Mucosa of rectum (tissue), 2 donors: ENCODE measurements at regions not wholly inside any gene's neighbourhood (a gene's known extent, or its start where the extent isn't known, plus 50 kb on each side); places are given as distances from the start of the nearest gene placed in this dataset.

Source experiments
- H3K27ac ChIP-seq, 2 donors: one replicate each; pipeline ENCODE4 v1.7.0; 2013; ENCODE audit warnings: inconsistent platforms in 2 of 2, low read depth in 2 of 2, low read length in 2 of 2
- H3K27me3 ChIP-seq, 2 donors: one replicate each; pipeline ENCODE4 v1.7.0; 2013; ENCODE audit warnings: low read length in 2 of 2; ENCODE audit not compliant: control insufficient read depth in 2 of 2, insufficient read depth in 2 of 2
- H3K36me3 ChIP-seq, 2 donors: one replicate each; pipeline ENCODE4 v1.7.0; 2013; ENCODE audit warnings: low read length in 2 of 2; ENCODE audit not compliant: control insufficient read depth in 2 of 2, insufficient read depth in 2 of 2
- H3K4me1 ChIP-seq, 2 donors: one replicate each; pipeline ENCODE4 v1.7.0; 2013; ENCODE audit warnings: low read length in 2 of 2, mild to moderate bottlenecking in 1 of 2; ENCODE audit not compliant: control insufficient read depth in 2 of 2, insufficient read depth in 2 of 2
- H3K4me3 ChIP-seq, 2 donors: one replicate each; pipeline ENCODE4 v1.7.0; 2013; ENCODE audit warnings: low read length in 2 of 2
- H3K9ac ChIP-seq, 2 donors: one replicate each; pipeline ENCODE4 v1.7.0; 2013; ENCODE audit warnings: low read length in 2 of 2, low read depth in 1 of 2, mild to moderate bottlenecking in 1 of 2
- H3K9me3 ChIP-seq, 2 donors: one replicate each; pipeline ENCODE4 v1.7.0; 2013; ENCODE audit warnings: low read length in 2 of 2; ENCODE audit not compliant: control insufficient read depth in 2 of 2
- donor health status: healthy.
- donor health status: Normal muscosa, but diverticular disease.

GRCh38 chr11:115590254-115590653 is 86.0 kb upstream of the CADM1 start:
- H3K4me1 ChIP-seq = no peaks in the 10 kb centered on the region
- H3K36me3 ChIP-seq = no peaks in the 10 kb centered on the region
- H3K27ac ChIP-seq = no peak overlapping the region
- H3K27me3 ChIP-seq = no peaks in the 10 kb centered on the region
- H3K9ac ChIP-seq = no peak overlapping the region
- no peak overlapping the region for H3K4me3 ChIP-seq
- no peaks in the 10 kb centered on the region for H3K9me3 ChIP-seq

DNA sequence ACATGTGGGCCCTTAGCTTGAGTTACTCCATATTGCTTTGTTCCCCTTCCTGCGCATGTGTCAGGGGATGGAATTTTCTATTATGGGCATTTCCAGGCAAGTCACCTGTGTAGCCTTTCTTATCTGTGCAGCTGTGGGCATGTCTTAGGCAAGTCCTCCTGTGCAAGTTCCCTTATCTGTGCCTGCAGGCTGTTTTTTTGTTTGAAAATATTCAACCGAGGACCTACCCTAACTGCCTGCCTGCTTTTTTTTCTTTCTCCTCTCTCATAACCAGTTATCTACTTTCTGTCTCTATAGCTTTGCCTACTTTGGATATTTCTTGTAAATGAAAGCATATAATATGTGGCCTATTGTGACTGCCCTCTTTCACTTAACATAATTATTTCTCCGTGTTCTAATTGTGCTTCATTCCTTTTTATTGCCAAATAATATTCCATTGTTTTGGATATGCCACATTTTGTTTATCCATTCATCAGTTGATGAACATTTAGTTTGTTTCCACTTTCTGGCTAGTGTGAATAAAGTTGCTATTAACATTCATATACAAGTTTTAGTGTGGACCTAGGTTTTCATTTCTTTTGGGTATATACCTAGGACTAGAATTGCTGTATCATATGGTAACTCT is 83.6 kb upstream of the CADM1 start:
- Histone ChIP-seq H3K36me3 (no peaks in the 10 kb centered on the region), H3K27ac (no peak overlapping the region), H3K4me3 (no peak overlapping the region), H3K27me3 (no peaks in the 10 kb centered on the region), H3K4me1 (no peaks in the 10 kb centered on the region), H3K9me3 (no peaks in the 10 kb centered on the region), H3K9ac (no peak overlapping the region)

DNA sequence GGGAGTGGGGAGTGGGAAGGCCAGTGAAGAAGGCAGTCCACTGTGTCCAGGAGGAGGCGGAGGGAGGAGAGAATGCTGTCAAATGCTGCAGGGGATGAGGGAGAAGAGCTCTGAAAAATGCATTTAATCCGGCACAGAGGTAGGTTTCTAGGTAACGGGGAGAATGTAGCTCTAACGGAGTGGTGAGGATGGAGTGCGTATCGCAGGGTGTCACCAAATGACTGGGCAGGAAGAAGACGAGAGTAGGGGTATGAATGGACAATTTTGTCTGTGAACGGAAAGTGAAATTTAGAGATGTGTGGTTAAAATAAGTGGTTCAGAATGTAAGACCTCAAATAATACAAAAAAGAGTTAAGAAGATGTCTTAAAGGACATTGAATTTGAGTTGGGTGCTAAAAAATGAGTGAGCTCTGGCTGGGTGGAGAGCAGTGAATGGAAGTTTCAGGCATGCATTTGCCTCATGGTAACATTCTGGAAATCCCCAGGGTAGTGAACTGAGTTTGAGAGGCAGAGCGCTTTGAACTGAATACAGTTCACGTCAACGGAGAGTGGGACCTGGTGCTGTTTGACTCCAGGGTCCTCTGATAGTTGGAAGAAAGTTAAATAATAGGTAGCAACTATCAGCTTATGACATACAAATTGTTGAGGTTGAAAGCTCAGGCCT is 81.3 kb upstream of the CADM1 start:
- no peak overlapping the region for H3K27ac ChIP-seq
- no peaks in the 10 kb centered on the region for H3K36me3 ChIP-seq
- H3K4me1 ChIP-seq = peaks cover 0 to 3% of the 10 kb centered on the region in 2 donors
- H3K4me3 ChIP-seq = no peak overlapping the region
- no peaks in the 10 kb centered on the region for H3K27me3 ChIP-seq
- no peaks in the 10 kb centered on the region for H3K9me3 ChIP-seq
- no peak overlapping the region for H3K9ac ChIP-seq

DNA sequence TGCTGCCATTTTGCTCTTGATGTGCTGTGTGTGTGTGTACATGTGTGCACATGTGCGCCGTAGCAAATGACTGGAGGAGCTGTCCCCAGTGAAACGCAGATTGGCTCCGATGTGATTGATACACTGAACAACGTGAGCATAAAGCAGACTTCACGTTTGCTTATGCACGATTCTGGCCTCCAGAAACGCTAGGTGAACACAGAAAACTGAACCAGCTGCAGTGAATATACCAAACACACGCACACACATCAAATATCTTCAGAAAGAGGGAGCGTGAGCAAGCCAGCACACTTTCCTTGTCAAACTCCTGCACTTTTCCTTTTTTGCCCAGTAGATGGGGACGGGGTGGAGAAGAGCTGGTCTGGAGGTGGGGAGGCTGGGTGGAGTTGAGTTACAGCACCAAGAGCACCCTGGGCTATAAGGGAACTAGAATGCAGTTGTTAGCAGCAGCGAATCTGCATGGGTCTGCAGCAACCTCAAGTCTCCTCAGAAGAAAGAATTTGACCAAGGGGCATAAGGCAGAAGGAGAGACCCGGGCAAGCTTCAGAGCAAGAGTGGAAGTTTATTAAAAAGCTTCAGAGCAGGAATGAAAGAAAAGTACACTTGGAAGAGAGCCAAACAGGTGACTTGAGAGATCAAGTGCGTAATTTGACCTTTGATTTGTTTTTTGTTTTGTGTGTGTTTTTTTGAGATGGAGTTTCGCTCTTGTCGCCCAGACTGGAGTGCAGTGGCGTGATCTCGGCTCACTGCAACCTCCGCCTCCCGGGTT is 77.8 kb upstream of the CADM1 start:
- Histone ChIP-seq H3K9me3 (no peaks in the 10 kb centered on the region), H3K4me3 (no peak overlapping the region), H3K27me3 (no peaks in the 10 kb centered on the region), H3K4me1 (peaks cover 0 to 3% of the 10 kb centered on the region in 2 donors), H3K9ac (no peak overlapping the region), H3K36me3 (no peaks in the 10 kb centered on the region), H3K27ac (no peak overlapping the region)

DNA sequence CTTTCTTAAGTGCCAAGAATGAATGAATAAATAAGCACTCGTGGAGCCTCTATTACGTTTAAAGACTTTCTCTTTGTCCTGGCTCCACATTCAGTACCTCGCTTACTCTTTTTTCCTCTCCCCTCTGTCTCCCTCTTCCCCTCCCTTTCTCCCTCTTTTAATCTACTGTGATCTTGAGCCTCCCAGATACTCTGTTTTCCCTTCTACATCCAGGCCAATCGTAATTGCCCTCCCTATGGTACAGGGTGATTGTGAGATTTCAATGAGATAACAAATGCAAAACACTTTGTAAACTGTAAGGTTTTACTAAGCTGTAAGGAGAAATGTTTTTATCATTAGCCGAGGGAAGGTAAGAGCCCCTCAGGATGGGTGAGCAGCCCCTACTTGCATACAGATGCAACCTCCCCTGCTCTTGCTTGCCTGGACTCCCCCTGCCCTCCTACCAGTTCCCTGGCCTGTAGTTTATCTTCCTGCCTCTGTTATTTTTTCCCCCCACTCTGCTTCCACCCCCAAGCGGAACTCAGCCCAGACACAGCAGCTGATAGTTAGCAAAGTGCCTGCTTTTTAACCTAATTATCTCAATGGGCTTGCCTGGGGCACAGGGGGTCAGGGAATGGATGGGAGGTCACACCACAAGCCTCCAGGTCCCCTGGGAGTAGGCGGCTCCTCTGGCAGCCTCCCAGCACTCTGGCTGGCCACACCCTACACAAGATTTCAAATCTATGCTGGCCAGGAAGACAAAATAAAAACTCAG is 76.9 kb upstream of the CADM1 start:
- no peaks in the 10 kb centered on the region for H3K36me3 ChIP-seq
- peaks cover 0 to 3% of the 10 kb centered on the region in 2 donors for H3K4me1 ChIP-seq
- H3K9ac ChIP-seq = no peak overlapping the region
- no peaks in the 10 kb centered on the region for H3K9me3 ChIP-seq
- no peak overlapping the region for H3K4me3 ChIP-seq
- peaks cover 0 to 1% of the 10 kb centered on the region in 2 donors for H3K27me3 ChIP-seq
- H3K27ac ChIP-seq = no peak overlapping the region

- H3K4me1 ChIP-seq = peaks cover 0 to 3% of the 10 kb centered on the region in 2 donors
- H3K27me3 ChIP-seq = peaks cover 0 to 2% of the 10 kb centered on the region in 2 donors
- no peaks in the 10 kb centered on the region for H3K36me3 ChIP-seq
- H3K9me3 ChIP-seq = no peaks in the 10 kb centered on the region
- H3K27ac ChIP-seq = no peak overlapping the region
- no peak overlapping the region for H3K9ac ChIP-seq
- H3K4me3 ChIP-seq = no peak overlapping the region
These were observed 76.2 kb upstream of the CADM1 start for GRCh38 chr11:115580416-115580815.

DNA sequence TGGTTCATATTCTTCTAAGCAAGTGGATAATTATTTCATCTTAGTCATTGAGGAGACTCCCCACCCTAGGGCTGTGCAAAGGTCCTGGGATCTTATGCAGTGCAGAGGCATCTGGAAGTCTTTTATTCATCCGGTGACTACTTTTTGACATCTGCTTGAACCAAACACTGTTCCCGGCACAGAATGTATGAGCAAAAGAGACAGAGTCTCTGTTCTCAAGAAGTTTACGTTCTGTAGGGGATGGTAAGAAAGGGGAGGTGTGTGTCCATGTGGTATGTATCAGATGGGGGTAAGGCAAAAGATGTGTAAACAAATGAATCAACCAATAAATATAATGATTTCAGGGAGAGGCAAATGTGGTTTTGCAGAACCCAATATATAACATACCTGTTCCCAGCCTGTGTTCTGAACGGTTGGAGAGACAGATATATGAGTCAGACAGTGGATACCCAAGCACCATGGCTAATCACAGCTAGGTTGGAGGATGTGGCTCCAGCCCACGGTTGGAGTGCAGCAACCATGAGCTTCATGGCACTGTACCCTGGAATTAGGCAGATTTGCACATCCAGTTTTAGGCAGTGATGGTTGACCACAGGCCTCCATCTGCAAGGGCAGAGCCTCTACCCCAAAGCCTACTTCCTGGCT is 75.1 kb upstream of the CADM1 start:
- Histone ChIP-seq H3K4me3 (no peak overlapping the region), H3K36me3 (no peaks in the 10 kb centered on the region), H3K4me1 (peaks cover 0 to 3% of the 10 kb centered on the region in 2 donors), H3K27me3 (peaks cover 0 to 2% of the 10 kb centered on the region in 2 donors), H3K9me3 (no peaks in the 10 kb centered on the region), H3K27ac (no peak overlapping the region), H3K9ac (no peak overlapping the region)

- no peaks in the 10 kb centered on the region for H3K36me3 ChIP-seq
- no peak overlapping the region for H3K27ac ChIP-seq
- no peak overlapping the region for H3K4me3 ChIP-seq
- H3K9ac ChIP-seq = no peak overlapping the region
- no peaks in the 10 kb centered on the region for H3K9me3 ChIP-seq
- peaks cover 0 to 2% of the 10 kb centered on the region in 2 donors for H3K27me3 ChIP-seq
- peaks cover 0 to 3% of the 10 kb centered on the region in 2 donors for H3K4me1 ChIP-seq
These were observed 74.1 kb upstream of the CADM1 start for GRCh38 chr11:115578275-115578674.

DNA sequence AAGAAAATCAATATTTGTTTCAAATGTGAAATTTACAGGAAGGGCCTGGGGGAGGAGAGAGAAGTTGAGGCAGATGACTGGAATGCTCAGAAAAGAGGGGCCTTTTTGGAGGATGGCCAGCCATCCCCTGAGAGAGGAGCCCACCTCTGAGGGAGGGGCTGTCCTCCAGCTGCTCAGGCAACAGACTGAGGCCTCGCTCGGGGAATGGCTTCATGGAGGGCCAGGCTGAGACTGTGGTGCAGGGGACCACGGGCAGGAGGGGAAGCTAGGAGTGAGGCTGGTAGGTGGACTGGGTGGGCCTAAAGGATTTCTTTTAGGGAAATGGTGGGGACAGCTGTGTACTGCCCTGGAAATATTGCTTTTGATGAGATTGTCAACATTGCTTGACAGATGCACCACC is 73.5 kb upstream of the CADM1 start:
- Histone ChIP-seq H3K27ac (no peak overlapping the region), H3K4me3 (no peak overlapping the region), H3K4me1 (peaks cover 0 to 3% of the 10 kb centered on the region in 2 donors), H3K9me3 (no peaks in the 10 kb centered on the region), H3K36me3 (no peaks in the 10 kb centered on the region), H3K9ac (no peak overlapping the region), H3K27me3 (peaks cover 0 to 2% of the 10 kb centered on the region in 2 donors)
